SU-DHL-6 (cell line): ENCODE measurements at regions not wholly inside any gene's neighbourhood (a gene's known extent, or its start where the extent isn't known, plus 50 kb on each side); places are given as distances from the start of the nearest gene placed in this dataset.
"Not testable (repeated sequence)": the region's sequence is repeated elsewhere in the genome, so short reads cannot be mapped to it uniquely, and the experiment has no call there.

Experiments
- CTCF ChIP-seq: fragments of 200-600 bp; sonication (generic); IDR thresholded peaks from one replicate; pipeline ENCODE4 v1.5.1; 2017; ENCODE audit warnings: antibody characterized with exemption, mild to moderate bottlenecking, low read length, moderate library complexity; ENCODE audit not compliant: insufficient read depth, poor library complexity, severe bottlenecking
- EZH2phosphoT487 ChIP-seq: fragments of 200-600 bp; sonication (generic), shearing (Covaris generic); conservative IDR thresholded peaks from 2 replicates; pipeline ENCODE4 v1.6.1; 2018; ENCODE audit warnings: mild to moderate bottlenecking, antibody characterized with exemption, low read length, moderate library complexity, mixed read lengths

- TF ChIP-seq CTCF, EZH2phosphoT487: not testable (repeated sequence)
Observed at GRCh38 chr15:22529200-22529599, 70.5 kb downstream of the GOLGA6L22 start.
